ENCODE measurements at regions not wholly inside any gene's neighbourhood (a gene's known extent, or its start where the extent isn't known, plus 50 kb on each side); places are given as distances from the start of the nearest gene placed in this dataset.

DNA sequence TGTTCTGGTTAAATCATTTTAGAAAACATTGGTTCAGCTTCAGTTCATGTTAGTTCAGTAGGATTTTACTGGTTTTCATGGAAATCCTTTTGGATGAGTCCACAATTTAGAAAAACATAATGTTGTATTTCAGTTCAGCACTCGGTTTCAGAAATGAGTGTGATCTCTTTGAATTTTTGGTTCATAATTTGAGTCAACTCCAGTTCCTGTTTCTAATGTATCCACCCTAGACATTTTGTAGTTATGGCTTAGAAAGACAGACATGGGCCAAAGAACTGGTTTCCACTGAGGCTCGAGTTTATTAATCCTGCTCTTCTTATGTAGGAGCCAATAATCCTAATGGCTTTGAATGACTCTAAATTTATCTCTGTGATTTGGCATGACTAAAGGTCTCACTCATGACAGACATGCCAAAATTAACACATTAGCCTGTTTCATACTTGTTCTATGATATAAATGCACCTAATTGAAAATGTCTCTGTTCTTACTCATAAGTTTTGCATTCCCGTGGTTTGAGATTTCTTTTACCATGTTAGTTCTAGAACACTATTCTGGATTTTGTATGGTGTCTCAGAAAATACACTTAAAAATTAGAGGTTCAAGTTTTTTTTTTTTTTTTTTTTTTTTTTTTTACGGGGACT is 82.3 kb upstream of the SPRED2 start:
- no peaks in the 10 kb centered on the region for H4K20me1 ChIP-seq (ENCODE audit: control insufficient read depth, insufficient read depth, low read length, poor library complexity, severe bottlenecking)
- TF ChIP-seq EZH2 (IDR thresholded peaks at IDR 0.05; ENCODE audit: borderline replicate concordance, insufficient read depth, low read depth, low read length, poor library complexity, severe bottlenecking) = no peak
- TF ChIP-seq, protein P1, sequence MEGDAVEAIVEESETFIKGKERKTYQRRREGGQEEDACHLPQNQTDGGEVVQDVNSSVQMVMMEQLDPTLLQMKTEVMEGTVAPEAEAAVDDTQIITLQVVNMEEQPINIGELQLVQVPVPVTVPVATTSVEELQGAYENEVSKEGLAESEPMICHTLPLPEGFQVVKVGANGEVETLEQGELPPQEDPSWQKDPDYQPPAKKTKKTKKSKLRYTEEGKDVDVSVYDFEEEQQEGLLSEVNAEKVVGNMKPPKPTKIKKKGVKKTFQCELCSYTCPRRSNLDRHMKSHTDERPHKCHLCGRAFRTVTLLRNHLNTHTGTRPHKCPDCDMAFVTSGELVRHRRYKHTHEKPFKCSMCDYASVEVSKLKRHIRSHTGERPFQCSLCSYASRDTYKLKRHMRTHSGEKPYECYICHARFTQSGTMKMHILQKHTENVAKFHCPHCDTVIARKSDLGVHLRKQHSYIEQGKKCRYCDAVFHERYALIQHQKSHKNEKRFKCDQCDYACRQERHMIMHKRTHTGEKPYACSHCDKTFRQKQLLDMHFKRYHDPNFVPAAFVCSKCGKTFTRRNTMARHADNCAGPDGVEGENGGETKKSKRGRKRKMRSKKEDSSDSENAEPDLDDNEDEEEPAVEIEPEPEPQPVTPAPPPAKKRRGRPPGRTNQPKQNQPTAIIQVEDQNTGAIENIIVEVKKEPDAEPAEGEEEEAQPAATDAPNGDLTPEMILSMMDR (IDR thresholded peaks at IDR 0.05) = no peak
- POLR2A ChIA-PET = no interaction called here
- H3K9ac ChIP-seq (ENCODE audit: low read length) = no peak overlapping the region
- no peaks in the 10 kb centered on the region for H3K36me3 ChIP-seq (replicated peaks in 1 of 2; ENCODE audit: control extremely low read depth in 1 of 2, control insufficient read depth in 1 of 2, extremely low read depth in 1 of 2, insufficient read depth in 2 of 2, low read length in 1 of 2)
- Mint-ChIP-seq H3K27ac (no peak overlapping the region), H3K9me3 (ENCODE audit: insufficient read depth) (no peaks in the 10 kb centered on the region), H3K27me3 (peaks cover 4% of the 10 kb centered on the region), H3K4me1 (no peaks in the 10 kb centered on the region), H3K4me3 (no peak overlapping the region)
- no peak overlapping the region for H3K4me2 ChIP-seq (replicated peaks; ENCODE audit: low read depth, low read length, poor library complexity, severe bottlenecking)
- ATAC-seq (ENCODE audit: low read depth) (no peak), DNase-seq (no peak)
- H3K27ac ChIP-seq (ENCODE audit: low read length in 2 of 2) = no peak overlapping the region
- H3K27me3 ChIP-seq (replicated peaks in 1 of 4; ENCODE audit: control extremely low read depth in 1 of 4, control insufficient read depth in 3 of 4, insufficient read depth in 4 of 4, low read length in 3 of 4) = peaks cover 0 to 7% (median 0%) of the 10 kb centered on the region in 4 experiments
- H3K79me2 ChIP-seq (ENCODE audit: control insufficient read depth, insufficient read depth, low read length) = no peaks in the 10 kb centered on the region
- no peak overlapping the region for H2AFZ ChIP-seq (ENCODE audit: insufficient read depth, low read depth, low read length, poor library complexity, severe bottlenecking)
- CTCF ChIA-PET = no interaction called here
- no peaks in the 10 kb centered on the region for H3K4me1 ChIP-seq (ENCODE audit: control insufficient read depth in 2 of 2, insufficient read depth in 2 of 2, low read length in 2 of 2)
- WGBS (ENCODE audit: insufficient coverage) = no CpG with 5 or more reads among the region's 4 CpGs
- intact Hi-C loops (cut with micrococcal nuclease) = no loop called here
- H3K9me3 ChIP-seq (ENCODE audit: control extremely low read depth in 1 of 3, control insufficient read depth in 2 of 3, insufficient read depth in 1 of 3, low read length in 2 of 3) = no peaks in the 10 kb centered on the region
- H3K4me3 ChIP-seq (ENCODE audit: control extremely low read depth in 1 of 5, extremely low read depth in 1 of 5, insufficient read depth in 1 of 5, low read depth in 2 of 5, low read length in 4 of 5) = no peak overlapping the region

DNA sequence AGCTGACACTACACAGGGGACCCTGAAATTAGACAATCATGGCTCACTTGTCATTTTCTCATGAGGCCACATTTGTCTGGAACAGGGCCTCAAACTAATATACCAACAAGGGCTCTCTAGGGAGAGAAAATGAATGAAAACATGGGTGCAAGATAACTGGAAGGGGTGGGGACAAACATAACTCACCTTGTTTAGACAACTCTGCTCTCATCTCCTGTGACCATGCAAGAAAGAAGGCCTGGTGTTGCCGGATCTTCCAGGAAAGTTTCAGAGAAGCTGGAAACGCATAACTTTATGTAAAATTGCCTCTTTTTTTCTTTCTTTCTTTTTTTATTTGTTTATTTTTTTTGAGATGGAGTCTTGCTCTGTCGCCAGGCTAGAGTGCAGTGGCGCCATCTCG is 80.4 kb upstream of the SPRED2 start:
- ChIA-PET CTCF (no interaction called here), POLR2A (no interaction called here)
- Mint-ChIP-seq H3K27me3 (peaks cover 4% of the 10 kb centered on the region), H3K4me1 (no peaks in the 10 kb centered on the region), H3K9me3 (ENCODE audit: insufficient read depth) (peaks cover 3% of the 10 kb centered on the region), H3K27ac (no peak overlapping the region), H3K4me3 (no peak overlapping the region)
- no peak overlapping the region for H3K9ac ChIP-seq (ENCODE audit: low read length)
- no peak overlapping the region for H3K4me3 ChIP-seq (ENCODE audit: control extremely low read depth in 1 of 5, extremely low read depth in 1 of 5, insufficient read depth in 1 of 5, low read depth in 2 of 5, low read length in 4 of 5)
- intact Hi-C loops (cut with micrococcal nuclease) = no loop called here
- H3K9me3 ChIP-seq (ENCODE audit: control extremely low read depth in 1 of 3, control insufficient read depth in 2 of 3, insufficient read depth in 1 of 3, low read length in 2 of 3) = peaks cover 0 to 4% (median 1%) of the 10 kb centered on the region in 3 donors
- H3K36me3 ChIP-seq (replicated peaks in 1 of 2; ENCODE audit: control extremely low read depth in 1 of 2, control insufficient read depth in 1 of 2, extremely low read depth in 1 of 2, insufficient read depth in 2 of 2, low read length in 1 of 2) = no peaks in the 10 kb centered on the region
- no peaks in the 10 kb centered on the region for H4K20me1 ChIP-seq (ENCODE audit: control insufficient read depth, insufficient read depth, low read length, poor library complexity, severe bottlenecking)
- no peak overlapping the region for H2AFZ ChIP-seq (ENCODE audit: insufficient read depth, low read depth, low read length, poor library complexity, severe bottlenecking)
- no peaks in the 10 kb centered on the region for H3K4me1 ChIP-seq (ENCODE audit: control insufficient read depth in 2 of 2, insufficient read depth in 2 of 2, low read length in 2 of 2)
- TF ChIP-seq, protein P1 (IDR thresholded peaks at IDR 0.05) = no peak
- TF ChIP-seq EZH2 (IDR thresholded peaks at IDR 0.05; ENCODE audit: borderline replicate concordance, insufficient read depth, low read depth, low read length, poor library complexity, severe bottlenecking) = no peak
- no peak overlapping the region for H3K27ac ChIP-seq (ENCODE audit: low read length in 2 of 2)
- no peak overlapping the region for H3K4me2 ChIP-seq (replicated peaks; ENCODE audit: low read depth, low read length, poor library complexity, severe bottlenecking)
- no peak for DNase-seq
- H3K27me3 ChIP-seq (replicated peaks in 1 of 4; ENCODE audit: control extremely low read depth in 1 of 4, control insufficient read depth in 3 of 4, insufficient read depth in 4 of 4, low read length in 3 of 4) = peaks cover 0 to 7% (median 0%) of the 10 kb centered on the region in 4 experiments
- no peak for ATAC-seq (ENCODE audit: low read depth)
- H3K79me2 ChIP-seq (ENCODE audit: control insufficient read depth, insufficient read depth, low read length) = no peaks in the 10 kb centered on the region
- WGBS (ENCODE audit: insufficient coverage) = 100% methylated on average over 1 of the region's 5 CpGs

Data from B cell (primary cell).